HG02938 (cell line): ENCODE measurements at regions not wholly inside any gene's neighbourhood (a gene's known extent, or its start where the extent isn't known, plus 50 kb on each side); places are given as distances from the start of the nearest gene placed in this dataset.

Experiments
- ATAC-seq: cut with Tn5 transposase; IDR thresholded peaks from one replicate; pipeline ENCODE4 v1.9.1; 2021; ENCODE audit warnings: mild to moderate bottlenecking, moderate library complexity; ENCODE audit not compliant: unreplicated experiment

GRCh38 chr10:128312250-128312649, 186.0 kb upstream of the MKI67 start:
- ATAC-seq = no peak

DNA sequence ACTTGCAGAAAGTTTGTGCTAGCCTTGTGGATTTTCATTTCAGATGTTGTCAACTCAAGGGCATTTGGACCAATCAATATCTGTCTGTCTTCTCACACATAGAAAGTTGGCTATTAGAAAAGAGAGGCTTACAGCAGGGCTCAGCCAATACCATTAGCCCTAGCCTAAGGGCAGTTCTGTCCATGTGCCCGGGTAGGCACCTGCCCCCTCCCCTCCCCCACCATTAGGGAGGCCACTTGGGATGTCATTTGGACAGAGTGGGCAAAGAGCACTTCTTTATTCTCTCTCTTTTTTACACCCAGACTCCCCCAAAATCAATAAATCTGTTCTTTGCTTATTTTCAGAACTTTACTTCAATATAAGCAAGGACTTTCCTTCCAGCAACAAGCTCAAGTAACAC, 188.5 kb upstream of the MKI67 start:
- ATAC-seq = no peak

DNA sequence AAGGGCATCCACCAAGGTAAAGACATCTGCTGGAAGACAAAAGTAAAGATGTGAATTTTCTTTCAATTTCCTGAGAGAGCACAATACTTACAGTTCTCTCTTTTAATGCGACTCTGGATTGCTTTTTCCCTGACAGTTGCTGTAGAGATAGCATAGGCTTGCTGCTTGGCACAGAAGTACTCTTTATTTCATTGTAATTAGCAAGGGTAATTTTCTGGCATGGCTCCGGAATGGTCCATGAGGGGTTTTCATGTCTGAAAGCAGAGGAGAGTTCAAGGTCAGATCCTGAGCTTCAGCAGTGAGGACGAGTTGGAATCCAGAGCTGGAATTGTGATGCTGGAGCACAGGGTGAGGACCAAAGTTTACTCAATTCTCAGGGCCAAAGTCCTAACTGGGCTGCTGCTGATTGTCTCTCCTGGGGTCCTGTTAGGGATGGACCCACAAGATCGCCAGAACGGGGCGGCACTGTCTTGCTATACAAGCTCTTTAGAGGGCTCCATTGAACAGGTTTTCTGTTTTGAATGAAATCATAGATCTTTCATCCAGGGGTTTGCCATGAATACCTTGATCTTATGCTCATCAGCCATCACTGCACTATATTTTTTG, 190.0 kb upstream of the MKI67 start:
- no peak for ATAC-seq

GRCh38 chr10:128316925-128317324, 190.7 kb upstream of the MKI67 start:
- ATAC-seq = no peak

DNA sequence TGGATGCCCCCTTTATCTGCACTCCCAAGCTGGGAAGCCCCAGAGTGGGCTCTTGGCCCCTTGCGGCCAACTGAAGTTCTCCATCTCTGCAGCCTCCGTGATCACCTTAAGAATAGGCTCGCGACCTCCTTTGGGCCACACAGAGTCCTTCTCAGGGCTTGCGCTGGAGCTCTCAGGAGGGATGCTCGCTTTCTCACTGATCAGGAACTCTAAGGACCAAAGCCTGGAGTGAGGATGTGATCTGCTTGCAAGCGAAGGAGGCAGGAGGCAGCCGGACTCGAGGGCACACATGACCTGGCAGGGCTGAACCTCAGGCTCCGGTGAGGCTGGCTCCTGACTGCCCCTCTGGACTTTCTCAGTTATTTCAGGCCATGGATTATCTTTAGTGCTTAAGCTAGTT, 192.1 kb upstream of the MKI67 start:
- ATAC-seq = no peak

- ATAC-seq = no peak
Observed at GRCh38 chr10:128318913-128319312, 192.7 kb upstream of the MKI67 start.

DNA sequence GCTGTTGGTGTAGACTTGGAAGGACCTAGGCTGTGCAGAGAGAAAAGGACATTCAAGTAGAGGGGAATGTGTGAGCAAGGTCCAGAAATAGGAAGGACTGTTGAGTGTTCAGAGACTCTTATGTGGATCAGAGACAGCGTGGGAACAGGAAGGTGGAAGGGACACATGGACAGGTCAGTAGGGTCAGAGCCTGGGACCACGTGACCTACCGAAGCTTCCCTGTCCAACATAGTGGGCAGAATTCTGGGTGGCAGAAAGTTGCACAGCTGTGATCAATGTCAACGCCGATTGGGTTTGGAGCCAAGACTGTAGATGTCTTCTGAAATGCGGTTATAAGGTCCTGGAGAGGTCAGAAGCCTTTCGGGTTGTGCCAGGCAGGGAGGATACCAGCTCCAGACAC, 195.9 kb upstream of the MKI67 start:
- ATAC-seq = no peak

DNA sequence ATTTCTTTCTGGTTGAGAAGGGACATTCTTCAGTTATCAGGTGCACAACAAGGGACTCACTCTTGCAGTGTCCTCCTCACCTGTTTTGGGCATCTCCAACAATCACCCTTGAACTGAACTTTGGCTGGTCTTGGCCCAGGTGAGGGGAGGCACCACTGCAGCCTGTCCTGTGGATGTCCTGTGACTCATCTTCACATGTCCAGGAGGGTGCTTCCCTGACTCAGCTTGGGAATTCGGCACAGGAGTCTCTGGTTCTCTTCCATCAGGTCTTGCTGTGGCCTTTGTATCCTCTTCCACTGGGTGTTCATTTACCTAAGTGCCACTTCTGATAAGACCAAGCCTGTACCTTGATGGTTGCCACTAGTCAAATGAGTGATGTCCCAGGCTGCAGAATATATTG, 196.7 kb upstream of the MKI67 start:
- no peak for ATAC-seq

DNA sequence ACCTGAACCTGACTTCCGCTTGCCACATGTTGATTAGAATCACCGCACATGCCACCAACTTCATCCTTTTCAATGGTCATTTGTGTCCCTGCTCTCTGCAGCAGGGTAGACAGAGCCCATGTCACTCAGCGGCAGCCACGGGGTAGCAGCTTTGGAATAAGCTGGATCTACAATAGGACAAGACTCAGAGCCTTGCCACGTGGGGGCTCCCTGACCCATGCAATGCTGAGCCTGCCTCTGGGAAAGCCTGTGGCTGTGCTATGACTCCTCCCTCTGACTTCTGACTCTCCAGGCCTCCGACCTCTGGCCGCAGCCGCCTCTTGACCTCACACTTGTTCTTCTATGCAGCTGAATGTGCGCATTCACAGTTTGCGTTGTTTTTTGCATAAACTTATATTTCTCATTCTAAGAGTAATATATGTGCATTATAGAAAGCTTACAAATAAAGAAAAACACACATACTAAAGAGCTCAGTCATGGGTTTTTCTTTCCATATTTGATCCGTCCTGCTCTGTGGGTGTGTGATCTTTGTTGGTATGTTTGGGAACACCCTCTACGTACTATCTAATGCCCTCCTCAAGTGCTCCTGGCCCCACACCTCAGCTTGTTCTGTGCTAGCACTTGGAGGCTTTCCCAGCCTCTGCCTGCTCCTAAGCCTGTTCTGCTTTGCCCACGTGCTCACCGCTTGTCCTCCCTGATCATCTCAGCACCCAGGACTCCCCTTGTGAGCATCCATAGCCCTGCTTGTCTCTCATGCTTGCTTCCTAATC, 198.0 kb upstream of the MKI67 start:
- no peak for ATAC-seq

GRCh38 chr10:128325788-128326187, 199.6 kb upstream of the MKI67 start:
- no peak for ATAC-seq

- ATAC-seq = no peak
Observed at GRCh38 chr10:128326251-128326650, 200.0 kb upstream of the MKI67 start.

- ATAC-seq = no peak
Observed at GRCh38 chr10:128326851-128327250, 200.6 kb upstream of the MKI67 start.

- no peak for ATAC-seq
Observed at GRCh38 chr10:128336401-128336800, 210.2 kb upstream of the MKI67 start.

GRCh38 chr10:128337860-128338378, 211.7 kb upstream of the MKI67 start:
- ATAC-seq = no peak

- no peak for ATAC-seq
Observed at GRCh38 chr10:128338951-128339350, 212.7 kb upstream of the MKI67 start.

- ATAC-seq = no peak
Observed at GRCh38 chr10:128339753-128340152, 213.5 kb upstream of the MKI67 start.

- no peak for ATAC-seq
Observed at GRCh38 chr10:128345353-128345752, 219.1 kb upstream of the MKI67 start.

DNA sequence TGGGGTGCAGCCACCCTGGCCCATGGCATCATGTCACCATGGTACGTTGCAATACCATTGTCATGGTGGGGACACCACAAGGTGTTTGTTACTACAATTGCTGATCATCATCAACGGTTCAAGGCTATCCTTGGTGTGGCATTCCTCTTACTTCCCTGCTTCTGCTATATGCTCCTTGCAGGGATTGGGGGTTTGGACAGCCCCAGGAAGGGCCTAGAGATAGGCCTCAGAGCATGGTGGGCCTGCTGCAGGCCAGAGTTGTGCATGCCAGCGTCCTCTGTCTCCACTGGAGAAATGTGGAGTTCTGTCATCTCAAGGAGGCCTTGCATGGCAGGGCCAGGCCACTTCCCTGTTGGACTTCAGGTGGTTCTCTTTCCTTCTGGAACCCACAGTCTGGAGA, 234.6 kb upstream of the MKI67 start:
- no peak for ATAC-seq

DNA sequence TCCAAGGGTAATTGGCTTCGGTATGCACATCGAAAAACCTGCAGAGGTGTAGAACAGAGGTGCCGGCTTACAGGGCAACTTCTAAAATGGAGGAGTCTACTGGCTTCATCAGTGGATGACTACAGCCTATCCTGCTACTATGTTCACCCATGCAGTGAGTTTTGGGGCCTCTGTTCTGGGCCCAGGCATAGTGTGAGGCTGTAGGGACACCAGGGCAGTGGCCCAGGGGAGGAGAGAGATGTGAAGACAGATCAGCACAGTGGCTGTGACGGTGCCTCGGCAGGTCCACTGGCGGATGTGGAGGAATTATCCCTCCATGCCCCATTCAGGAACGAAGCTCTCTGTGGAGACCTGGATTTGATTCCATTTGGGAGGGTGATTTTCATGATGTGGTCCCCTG, 235.3 kb upstream of the MKI67 start:
- ATAC-seq = no peak

GRCh38 chr10:128362514-128362913, 236.3 kb upstream of the MKI67 start:
- no peak for ATAC-seq

GRCh38 chr10:128364631-128365030, 238.4 kb upstream of the MKI67 start:
- ATAC-seq = no peak

GRCh38 chr10:128365156-128365725, 239.0 kb upstream of the MKI67 start:
- ATAC-seq = no peak
